WTC11 (cell line): ENCODE measurements at regions not wholly inside any gene's neighbourhood (a gene's known extent, or its start where the extent isn't known, plus 50 kb on each side); places are given as distances from the start of the nearest gene placed in this dataset.

Experiments
- ATAC-seq: fragments of 200-7000 bp; cut with Tn5 transposase; 2 replicates; pipeline ENCODE4 v1.10.0; 2021; ENCODE audit warnings: mild to moderate bottlenecking, moderate library complexity
- CTCF ChIA-PET: fragments of 300-600 bp; sonication (Branson Sonifier 250); formaldehyde crosslinking; loops from one replicate; lab custom pipeline; 2021; ENCODE audit warnings: antibody characterized with exemption; lab: Charles Lee
- POLR2A ChIA-PET: fragments of 350-600 bp; sonication (Branson Sonifier 250); formaldehyde crosslinking; loops from one replicate; lab custom pipeline; 2021; ENCODE audit warnings: antibody characterized with exemption; lab: Charles Lee
- DNase-seq: peaks from one replicate; pipeline ENCODE4 v3.0.0; 2021; ENCODE audit warnings: low spot score
- H3K27ac Mint-ChIP-seq: 2 replicates; pipeline ENCODE4 v1.8.0; 2021; ENCODE audit warnings: mixed read lengths
- H3K27me3 Mint-ChIP-seq: 2 replicates; pipeline ENCODE4 v1.8.0; 2021; ENCODE audit warnings: low read depth, mild to moderate bottlenecking, moderate library complexity, mixed read lengths
- H3K36me3 Mint-ChIP-seq: 2 replicates; pipeline ENCODE4 v1.8.0; 2021; ENCODE audit warnings: mixed read lengths
- H3K4me1 Mint-ChIP-seq: 2 replicates; pipeline ENCODE4 v1.8.0; 2022; ENCODE audit warnings: mixed read lengths
- H3K4me3 Mint-ChIP-seq: 2 replicates; pipeline ENCODE4 v1.8.0; 2021; ENCODE audit warnings: mild to moderate bottlenecking, moderate library complexity, mixed read lengths
- H3K9me3 Mint-ChIP-seq: 2 replicates; pipeline ENCODE4 v1.8.0; 2021; ENCODE audit warnings: mixed read lengths
- AFF4 ChIP-seq: sonication (generic); formaldehyde crosslinking; IDR thresholded peaks from 2 replicates; pipeline ENCODE4 v1.8.1; 2023; ENCODE audit warnings: mild to moderate bottlenecking, missing genetic modification reagents, borderline replicate concordance
- E2F4 ChIP-seq: sonication (generic); formaldehyde crosslinking; IDR thresholded peaks from 2 replicates; pipeline ENCODE4 v1.8.1; 2022; ENCODE audit warnings: low read depth, mild to moderate bottlenecking, moderate library complexity, missing genetic modification reagents, borderline replicate concordance
- IRF2 ChIP-seq: sonication (generic); formaldehyde crosslinking; IDR thresholded peaks from 2 replicates; pipeline ENCODE4 v1.8.0; 2022; ENCODE audit warnings: low read depth, missing genetic modification reagents, borderline replicate concordance
- JUN ChIP-seq: sonication (generic); formaldehyde crosslinking; IDR thresholded peaks from 2 replicates; pipeline ENCODE4 v1.8.0; 2023; ENCODE audit warnings: mild to moderate bottlenecking, missing genetic modification reagents
- NR2C2 ChIP-seq: sonication (generic); formaldehyde crosslinking; IDR thresholded peaks from 2 replicates; pipeline ENCODE4 v1.8.0; 2022; ENCODE audit warnings: mild to moderate bottlenecking, missing genetic modification reagents
- PRDM15 ChIP-seq: sonication (generic); formaldehyde crosslinking; IDR thresholded peaks from 2 replicates; pipeline ENCODE4 v1.8.0; 2022; ENCODE audit warnings: missing genetic modification reagents
- PREB ChIP-seq: sonication (generic); formaldehyde crosslinking; IDR thresholded peaks from 2 replicates; pipeline ENCODE4 v1.8.1; 2022; ENCODE audit warnings: mild to moderate bottlenecking, missing genetic modification reagents, moderate library complexity, borderline replicate concordance
- RELA ChIP-seq: sonication (generic); formaldehyde crosslinking; IDR thresholded peaks from 2 replicates; pipeline ENCODE4 v1.8.1; 2022; ENCODE audit warnings: missing genetic modification reagents, mild to moderate bottlenecking, borderline replicate concordance
- RORB ChIP-seq: fragments of 250-450 bp; sonication (Bioruptor Pico); IDR thresholded peaks from 2 replicates; pipeline ENCODE4 v1.9.0; 2021; ENCODE audit warnings: mild to moderate bottlenecking
- STAT6 ChIP-seq: sonication (generic); formaldehyde crosslinking; conservative IDR thresholded peaks from 2 replicates; pipeline ENCODE4 v1.8.1; 2023; ENCODE audit warnings: mild to moderate bottlenecking, low read depth, missing genetic modification reagents, moderate library complexity
- ZNF219 ChIP-seq: sonication (generic); formaldehyde crosslinking; IDR thresholded peaks from 2 replicates; pipeline ENCODE4 v1.8.0; 2023; ENCODE audit warnings: missing genetic modification reagents, mild to moderate bottlenecking, borderline replicate concordance
- ZNF232 ChIP-seq: sonication (generic); formaldehyde crosslinking; IDR thresholded peaks from 2 replicates; pipeline ENCODE4 v1.8.0; 2022; ENCODE audit warnings: mild to moderate bottlenecking, missing genetic modification reagents
- ZNF423 ChIP-seq: fragments of 250-450 bp; sonication (Bioruptor Pico); IDR thresholded peaks from 2 replicates; pipeline ENCODE4 v2.1.2; 2022; ENCODE audit warnings: mild to moderate bottlenecking, moderate library complexity
- ZNF532 ChIP-seq: fragments of 250-450 bp; sonication (Bioruptor Pico); IDR thresholded peaks from 2 replicates; pipeline ENCODE4 v1.9.0; 2021; ENCODE audit warnings: mild to moderate bottlenecking, borderline replicate concordance
- ZSCAN18 ChIP-seq: fragments of 250-450 bp; sonication (Bioruptor Pico); IDR thresholded peaks from 2 replicates; pipeline ENCODE4 v2.1.2; 2022; ENCODE audit warnings: mild to moderate bottlenecking, moderate library complexity

GRCh38 chr3:192060160-192060781 lies 599.3 kb downstream of the PYDC2 start (continued):
- TF ChIP-seq PRDM15 (CRISPR knock-in tag) (no peak), ZNF232 (CRISPR knock-in tag) (no peak)
- TF ChIP-seq, all 79 proteins: peak for 0

- peaks cover 34% of the 10 kb centered on the region for H3K4me1 Mint-ChIP-seq
- ChIA-PET CTCF (interaction anchor here (0.6 kb wide), 1 partner anchor 66 kb away, joined by 4 read pairs; no protein-coding TSS in a partner anchor), POLR2A (interaction anchor here (0.7 kb wide), 1 partner anchor 76 kb away, joined by 3 read pairs; no protein-coding TSS in a partner anchor)
- no peaks in the 10 kb centered on the region for H3K27me3 Mint-ChIP-seq
- no peaks in the 10 kb centered on the region for H3K9me3 Mint-ChIP-seq
- no peak; the same call in 1 of the 2 replicates for ATAC-seq
- no peak overlapping the region for H3K27ac Mint-ChIP-seq
- no peaks in the 10 kb centered on the region for H3K36me3 Mint-ChIP-seq
- no peak for DNase-seq
- no peak overlapping the region for H3K4me3 Mint-ChIP-seq
- TF ChIP-seq IRF2 (CRISPR knock-in tag) (no peak), ZNF423 (no peak), ZSCAN18 (CRISPR knock-in tag) (no peak), RORB (no peak), JUN (no peak), STAT6 (CRISPR knock-in tag) (no peak), AFF4 (no peak), RELA (CRISPR knock-in tag) (no peak), ZNF219 (CRISPR knock-in tag) (no peak), ZNF532 (CRISPR knock-in tag) (no peak), NR2C2 (CRISPR knock-in tag) (no peak), E2F4 (CRISPR knock-in tag) (no peak), PREB (CRISPR knock-in tag) (no peak)
Measured at GRCh38 chr3:192061426-192061825, 600.5 kb downstream of the PYDC2 start.
